ENCODE measurements at regions not wholly inside any gene's neighbourhood (a gene's known extent, or its start where the extent isn't known, plus 50 kb on each side); places are given as distances from the start of the nearest gene placed in this dataset.
A peak's percentile ranks its signal among the peaks of the same experiment; 100 is the strongest.
"Not testable (repeated sequence)": the region's sequence is repeated elsewhere in the genome, so short reads cannot be mapped to it uniquely, and the experiment has no call there.

- no peak for DNase-seq (ENCODE audit: low spot score)
Measured at GRCh38 chr2:125615438-125615837, 1040.5 kb upstream of the GYPC start.

GRCh38 chr2:125630377-125630776 is 1025.6 kb upstream of the GYPC start:
- DNase-seq (ENCODE audit: low spot score) = no peak

- DNase-seq (ENCODE audit: low spot score) = no peak
Measured at GRCh38 chr2:125634662-125635061, 1021.3 kb upstream of the GYPC start.

- DNase-seq (ENCODE audit: low spot score) = no peak
Measured at GRCh38 chr2:125638345-125638744, 1017.6 kb upstream of the GYPC start.

GRCh38 chr2:125642032-125642431 is 1013.9 kb upstream of the GYPC start:
- DNase-seq (ENCODE audit: low spot score) = no peak

GRCh38 chr2:125643128-125643527 is 1012.8 kb upstream of the GYPC start:
- no peak for DNase-seq (ENCODE audit: low spot score)

GRCh38 chr2:125643585-125643984 is 1012.4 kb upstream of the GYPC start:
- DNase-seq (ENCODE audit: low spot score) = no peak

- DNase-seq (ENCODE audit: low spot score) = no peak
Measured at GRCh38 chr2:125644257-125644656, 1011.7 kb upstream of the GYPC start.

GRCh38 chr2:125652280-125652679 is 1003.7 kb upstream of the GYPC start:
- no peak for DNase-seq (ENCODE audit: low spot score)

GRCh38 chr2:125654226-125654625 is 1001.7 kb upstream of the GYPC start:
- DNase-seq (ENCODE audit: low spot score) = no peak

GRCh38 chr2:125656190-125656589 is 999.8 kb upstream of the GYPC start:
- DNase-seq (ENCODE audit: low spot score) = no peak

GRCh38 chr2:125658583-125658982 is 997.4 kb upstream of the GYPC start:
- no peak for DNase-seq (ENCODE audit: low spot score)

- DNase-seq (ENCODE audit: low spot score) = not testable (repeated sequence)
Measured at GRCh38 chr2:125660369-125660768, 995.6 kb upstream of the GYPC start.

GRCh38 chr2:125667630-125668029 is 988.3 kb upstream of the GYPC start:
- no peak for DNase-seq (ENCODE audit: low spot score)

GRCh38 chr2:125679903-125680302 is 976.1 kb upstream of the GYPC start:
- no peak for DNase-seq (ENCODE audit: low spot score)

- no peak for DNase-seq (ENCODE audit: low spot score)
Measured at GRCh38 chr2:125680809-125681208, 975.1 kb upstream of the GYPC start.

- DNase-seq (ENCODE audit: low spot score) = no peak
Measured at GRCh38 chr2:125681576-125681975, 974.4 kb upstream of the GYPC start.

GRCh38 chr2:125681976-125682805 is 973.8 kb upstream of the GYPC start:
- peak; percentile 29 for DNase-seq (ENCODE audit: low spot score)

- no peak for DNase-seq (ENCODE audit: low spot score)
Measured at GRCh38 chr2:125684256-125684655, 971.7 kb upstream of the GYPC start.

GRCh38 chr2:125684932-125685331 is 971.0 kb upstream of the GYPC start:
- no peak for DNase-seq (ENCODE audit: low spot score)

- DNase-seq (ENCODE audit: low spot score) = no peak
Measured at GRCh38 chr2:125696560-125696959, 959.4 kb upstream of the GYPC start.

- DNase-seq (ENCODE audit: low spot score) = no peak
Measured at GRCh38 chr2:125698280-125698679, 957.7 kb upstream of the GYPC start.

- no peak for DNase-seq (ENCODE audit: low spot score)
Measured at GRCh38 chr2:125701070-125701469, 954.9 kb upstream of the GYPC start.

GRCh38 chr2:125707611-125708010 is 948.3 kb upstream of the GYPC start:
- no peak for DNase-seq (ENCODE audit: low spot score)

Data from Ammon's horn (tissue), 1 donor.